HUES6 (cell line): ENCODE measurements at regions not wholly inside any gene's neighbourhood (a gene's known extent, or its start where the extent isn't known, plus 50 kb on each side); places are given as distances from the start of the nearest gene placed in this dataset.

Experiments used
- H3K27ac ChIP-seq: 2 replicates; pipeline ENCODE4 v1.7.0; 2013; ENCODE audit warnings: low read depth, mild to moderate bottlenecking, low read length, inconsistent platforms
- H3K27me3 ChIP-seq: 2 replicates; pipeline ENCODE4 v1.6.1; 2013; ENCODE audit warnings: low read length; ENCODE audit not compliant: control insufficient read depth, insufficient read depth
- H3K36me3 ChIP-seq: 2 replicates; pipeline ENCODE4 v1.6.1; 2013; ENCODE audit warnings: low read length; ENCODE audit not compliant: control insufficient read depth, insufficient read depth
- H3K4me1 ChIP-seq: 2 replicates; pipeline ENCODE4 v1.6.1; 2013; ENCODE audit warnings: low read length; ENCODE audit not compliant: control insufficient read depth, insufficient read depth
- H3K4me3 ChIP-seq: 2 replicates; pipeline ENCODE4 v1.5.1; 2013; ENCODE audit warnings: low read depth, low read length
- H3K9ac ChIP-seq: one replicate; pipeline ENCODE4 v1.6.1; 2013; ENCODE audit warnings: mild to moderate bottlenecking, low read length
- H3K9me3 ChIP-seq: 2 replicates; pipeline ENCODE4 v1.6.1; 2013; ENCODE audit warnings: low read depth, low read length; ENCODE audit not compliant: control insufficient read depth, insufficient read depth

GRCh38 chr15:25177955-25178801 lies 223.4 kb downstream of the SNRPN start:
- peaks cover 93% of the 10 kb centered on the region for H3K9me3 ChIP-seq

GRCh38 chr15:25178835-25179672 lies 224.3 kb downstream of the SNRPN start:
- H3K36me3 ChIP-seq = no peaks in the 10 kb centered on the region
- peaks cover 97% of the 10 kb centered on the region for H3K9me3 ChIP-seq

More at GRCh38 chr15:25177955-25178801, 223.4 kb downstream of the SNRPN start:
- H3K27me3 ChIP-seq = no peaks in the 10 kb centered on the region
- H3K36me3 ChIP-seq = no peaks in the 10 kb centered on the region
- H3K9ac ChIP-seq = no peak overlapping the region
- no peak overlapping the region for H3K27ac ChIP-seq
- no peaks in the 10 kb centered on the region for H3K4me1 ChIP-seq
- H3K4me3 ChIP-seq = no peak overlapping the region

GRCh38 chr15:25179673-25180511 lies 225.1 kb downstream of the SNRPN start:
- Histone ChIP-seq H3K9me3 (peaks cover 98% of the 10 kb centered on the region), H3K27me3 (no peaks in the 10 kb centered on the region), H3K36me3 (no peaks in the 10 kb centered on the region), H3K27ac (no peak overlapping the region), H3K4me1 (no peaks in the 10 kb centered on the region), H3K9ac (no peak overlapping the region), H3K4me3 (no peak overlapping the region)

More at GRCh38 chr15:25178835-25179672, 224.3 kb downstream of the SNRPN start:
- Histone ChIP-seq H3K4me1 (no peaks in the 10 kb centered on the region), H3K4me3 (no peak overlapping the region), H3K27me3 (no peaks in the 10 kb centered on the region), H3K27ac (no peak overlapping the region), H3K9ac (no peak overlapping the region)

- Histone ChIP-seq H3K27me3 (no peaks in the 10 kb centered on the region), H3K4me1 (no peaks in the 10 kb centered on the region), H3K9ac (no peak overlapping the region), H3K9me3 (peaks cover 98% of the 10 kb centered on the region), H3K27ac (no peak overlapping the region), H3K36me3 (no peaks in the 10 kb centered on the region), H3K4me3 (no peak overlapping the region)
These were observed 226.0 kb downstream of the SNRPN start for GRCh38 chr15:25180606-25181292.

GRCh38 chr15:25181293-25182097 lies 226.7 kb downstream of the SNRPN start:
- Histone ChIP-seq H3K27me3 (no peaks in the 10 kb centered on the region), H3K4me1 (no peaks in the 10 kb centered on the region), H3K27ac (no peak overlapping the region), H3K4me3 (no peak overlapping the region), H3K9me3 (peaks cover 97% of the 10 kb centered on the region), H3K9ac (no peak overlapping the region), H3K36me3 (no peaks in the 10 kb centered on the region)

GRCh38 chr15:25182098-25182478 lies 227.3 kb downstream of the SNRPN start:
- Histone ChIP-seq H3K9ac (no peak overlapping the region), H3K9me3 (peaks cover 98% of the 10 kb centered on the region), H3K27ac (no peak overlapping the region), H3K27me3 (no peaks in the 10 kb centered on the region), H3K4me1 (no peaks in the 10 kb centered on the region), H3K36me3 (no peaks in the 10 kb centered on the region), H3K4me3 (no peak overlapping the region)

- H3K27me3 ChIP-seq = no peaks in the 10 kb centered on the region
- peaks cover 98% of the 10 kb centered on the region for H3K9me3 ChIP-seq
These were observed 228.1 kb downstream of the SNRPN start for GRCh38 chr15:25182736-25183445.

GRCh38 chr15:25183581-25184251 lies 228.9 kb downstream of the SNRPN start:
- no peak overlapping the region for H3K9ac ChIP-seq
- no peaks in the 10 kb centered on the region for H3K4me1 ChIP-seq
- H3K27ac ChIP-seq = no peak overlapping the region
- no peak overlapping the region for H3K4me3 ChIP-seq
- H3K27me3 ChIP-seq = no peaks in the 10 kb centered on the region
- H3K9me3 ChIP-seq = peaks cover 98% of the 10 kb centered on the region
- H3K36me3 ChIP-seq = no peaks in the 10 kb centered on the region

More at GRCh38 chr15:25182736-25183445, 228.1 kb downstream of the SNRPN start:
- Histone ChIP-seq H3K9ac (no peak overlapping the region), H3K4me3 (no peak overlapping the region), H3K36me3 (no peaks in the 10 kb centered on the region), H3K27ac (no peak overlapping the region), H3K4me1 (no peaks in the 10 kb centered on the region)
